Hepatocyte (in vitro differentiated cells): ENCODE measurements at regions not wholly inside any gene's neighbourhood (a gene's known extent, or its start where the extent isn't known, plus 50 kb on each side); places are given as distances from the start of the nearest gene placed in this dataset.

Experiments used
- CTCF ChIP-seq: fragments of 200-600 bp; sonication (generic); IDR thresholded peaks from 2 replicates; pipeline ENCODE4 v1.5.1; 2016; ENCODE audit warnings: antibody characterized with exemption, mild to moderate bottlenecking; ENCODE audit not compliant: poor library complexity
- EZH2 ChIP-seq: fragments of 200-600 bp; sonication (generic); IDR thresholded peaks from 2 replicates; pipeline ENCODE4 v1.6.1; 2016; ENCODE audit warnings: antibody characterized with exemption, mild to moderate bottlenecking, borderline replicate concordance

GRCh38 chr7:52659178-52659577 lies 376.3 kb upstream of the POM121L12 start:
- TF ChIP-seq CTCF: no peak
- TF ChIP-seq EZH2: no peak
